ENCODE measurements at regions not wholly inside any gene's neighbourhood (a gene's known extent, or its start where the extent isn't known, plus 50 kb on each side); places are given as distances from the start of the nearest gene placed in this dataset.
"Not testable (repeated sequence)": the region's sequence is repeated elsewhere in the genome, so short reads cannot be mapped to it uniquely, and the experiment has no call there.

GRCh38 chr1:120305046-120305445, 109.8 kb upstream of the NBPF8 start:
- WGBS, 4 donors, result no CpG with 5 or more reads among the region's 3 CpGs
- H3K27ac ChIP-seq; DNase-seq; H3K36me3 ChIP-seq; H3K27me3 ChIP-seq; H3K4me1 ChIP-seq; H3K9me3 ChIP-seq; H3K4me3 ChIP-seq; intact Hi-C loops (cut with DNase I): not testable (repeated sequence)
- peak; percentile 85 to 94 (median 92) for ATAC-seq

- H3K36me3 ChIP-seq; H3K27ac ChIP-seq; H3K4me1 ChIP-seq; DNase-seq; H3K4me3 ChIP-seq; intact Hi-C loops (cut with DNase I); H3K27me3 ChIP-seq; H3K9me3 ChIP-seq: not testable (repeated sequence)
- peak; percentile 55 to 75 (median 64) for ATAC-seq
- WGBS, 4 donors, result no CpG with 5 or more reads among the region's 2 CpGs
Observed at GRCh38 chr1:120304341-120304740, 110.5 kb upstream of the NBPF8 start.

- H3K9me3 ChIP-seq; H3K27ac ChIP-seq; H3K4me1 ChIP-seq; DNase-seq; H3K27me3 ChIP-seq; H3K4me3 ChIP-seq; H3K36me3 ChIP-seq; intact Hi-C loops (cut with DNase I): not testable (repeated sequence)
- peak in 3 of 4 donors; percentile 7 to 57 (median 54) for ATAC-seq
- WGBS, 4 donors, result 13 to 75% (median 45%) methylated on average over 1 to 2 of the region's 4 CpGs; no CpG with 5 or more reads in 1 of the 4 donors
Observed at GRCh38 chr1:120299433-120300057, 115.3 kb upstream of the NBPF8 start.

- H3K9me3 ChIP-seq; H3K27me3 ChIP-seq; DNase-seq; ATAC-seq; H3K4me1 ChIP-seq; H3K4me3 ChIP-seq; H3K36me3 ChIP-seq; intact Hi-C loops (cut with DNase I); H3K27ac ChIP-seq: not testable (repeated sequence)
- no CpG with 5 or more reads among the region's 3 CpGs for WGBS, 4 donors
Observed at GRCh38 chr1:120298487-120298886, 116.3 kb upstream of the NBPF8 start.

- intact Hi-C loops (cut with DNase I); H3K36me3 ChIP-seq; H3K27me3 ChIP-seq; H3K4me1 ChIP-seq; H3K4me3 ChIP-seq; H3K9me3 ChIP-seq; ATAC-seq; H3K27ac ChIP-seq; DNase-seq: not testable (repeated sequence)
- no CpG with 5 or more reads among the region's 3 CpGs for WGBS, 4 donors
Observed at GRCh38 chr1:120297345-120297953, 117.4 kb upstream of the NBPF8 start.

GRCh38 chr1:120290105-120290504, 113.8 kb upstream of the SEC22B start:
- ATAC-seq; H3K4me3 ChIP-seq; intact Hi-C loops (cut with DNase I): not testable (repeated sequence)

DNA sequence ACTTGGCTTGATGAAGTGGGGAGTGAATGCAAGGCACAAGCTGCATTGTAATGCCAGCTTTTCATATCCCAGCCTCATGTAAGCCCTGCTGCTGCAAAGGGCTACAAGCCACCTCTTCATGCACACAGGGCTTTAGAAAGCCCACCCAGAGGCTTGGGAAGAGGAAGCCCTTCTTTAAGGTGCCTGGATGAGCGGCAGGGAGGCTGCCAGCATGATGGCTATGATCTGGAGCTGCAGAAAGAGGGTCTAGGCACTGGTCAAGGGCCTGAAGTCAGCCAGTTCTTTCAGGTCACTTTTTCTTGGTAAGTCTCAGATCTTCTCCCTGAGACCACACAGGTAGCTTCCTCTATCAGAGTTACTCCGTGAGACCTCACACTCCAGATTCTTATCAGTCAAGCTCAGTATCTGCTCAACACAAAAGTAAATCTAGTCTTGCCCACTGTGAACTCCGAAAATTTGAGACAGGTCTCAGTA, 113.3 kb upstream of the SEC22B start:
- ATAC-seq; H3K4me3 ChIP-seq; H3K36me3 ChIP-seq; H3K4me1 ChIP-seq; DNase-seq; H3K27me3 ChIP-seq; H3K27ac ChIP-seq; H3K9me3 ChIP-seq; intact Hi-C loops (cut with DNase I): not testable (repeated sequence)
- WGBS, 4 donors, result no CpG with 5 or more reads among the region's 3 CpGs

More at GRCh38 chr1:120290105-120290504, 113.8 kb upstream of the SEC22B start:
- H3K9me3 ChIP-seq, H3K36me3 ChIP-seq, H3K4me1 ChIP-seq, H3K27ac ChIP-seq, DNase-seq, H3K27me3 ChIP-seq: not testable (repeated sequence)
- no CpG with 5 or more reads among the region's 3 CpGs for WGBS, 4 donors

DNA sequence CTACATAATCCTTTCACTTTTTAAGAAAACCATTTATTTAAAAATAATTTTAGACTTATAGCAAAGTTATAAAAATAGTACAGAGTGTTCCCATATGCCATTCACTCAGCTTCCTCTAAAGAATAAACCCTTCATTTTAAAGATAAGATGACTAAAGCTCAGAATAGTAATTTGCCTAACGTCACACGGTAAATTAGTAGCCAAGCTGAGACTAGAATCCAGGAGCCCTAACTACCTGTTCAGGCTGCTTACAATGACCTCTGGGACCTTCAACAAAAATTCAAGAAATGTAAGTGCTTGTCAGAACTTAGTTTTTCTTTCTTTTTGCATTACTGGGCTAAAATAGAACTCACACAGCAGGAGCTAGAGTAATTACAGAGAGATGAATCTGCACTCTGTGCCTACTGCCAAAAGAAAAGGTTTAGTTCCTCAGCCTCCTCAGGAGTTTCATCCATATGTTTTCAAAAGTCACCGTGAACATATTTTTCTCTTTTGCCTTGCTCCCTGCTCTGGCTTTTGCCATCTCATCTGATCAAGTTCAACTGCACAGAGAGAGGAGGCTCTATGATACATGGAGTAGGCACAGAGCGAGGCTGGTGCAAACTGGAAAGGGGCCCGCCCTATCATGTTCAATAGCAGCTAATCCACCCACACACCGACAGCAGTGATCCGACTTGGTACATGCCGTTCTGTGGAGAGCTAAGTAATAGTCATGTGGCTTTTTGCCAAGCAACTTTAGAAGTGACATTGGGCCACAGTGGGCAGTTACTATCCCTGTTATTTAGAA, 112.7 kb upstream of the SEC22B start:
- H3K27me3 ChIP-seq; H3K4me3 ChIP-seq; H3K4me1 ChIP-seq; H3K27ac ChIP-seq; intact Hi-C loops (cut with DNase I); DNase-seq; H3K9me3 ChIP-seq; H3K36me3 ChIP-seq: not testable (repeated sequence)
- peak; percentile 90 to 95 (median 92) for ATAC-seq
- no CpG with 5 or more reads among the region's 8 CpGs for whole genome bisulfite sequencing, 4 donors

- ATAC-seq, result peak; percentile 57 to 85 (median 81)
- intact Hi-C loops (cut with DNase I); H3K36me3 ChIP-seq; H3K27ac ChIP-seq; H3K9me3 ChIP-seq; H3K27me3 ChIP-seq; DNase-seq; H3K4me1 ChIP-seq; H3K4me3 ChIP-seq: not testable (repeated sequence)
- WGBS, 4 donors, result no CpG with 5 or more reads among the region's 6 CpGs
Observed at GRCh38 chr1:120288167-120288566, 111.8 kb upstream of the SEC22B start.

GRCh38 chr1:120282744-120283464, 106.6 kb upstream of the SEC22B start:
- H3K9me3 ChIP-seq; intact Hi-C loops (cut with DNase I); H3K27ac ChIP-seq; DNase-seq; H3K36me3 ChIP-seq; H3K4me3 ChIP-seq; H3K4me1 ChIP-seq; H3K27me3 ChIP-seq: not testable (repeated sequence)
- no CpG with 5 or more reads among the region's 4 CpGs for WGBS, 4 donors
- ATAC-seq, result peak in 3 of 4 donors; percentile 24 to 48 (median 29)

All from heart left ventricle (tissue), 16 donors.